HG03575 (cell line): ENCODE measurements at regions not wholly inside any gene's neighbourhood (a gene's known extent, or its start where the extent isn't known, plus 50 kb on each side); places are given as distances from the start of the nearest gene placed in this dataset.

Experiments used
- ATAC-seq: cut with Tn5 transposase; IDR thresholded peaks from one replicate; pipeline ENCODE4 v1.9.1; 2021; ENCODE audit not compliant: unreplicated experiment, insufficient number of reproducible peaks, low FRiP score; ENCODE audit errors: extremely low read depth

DNA sequence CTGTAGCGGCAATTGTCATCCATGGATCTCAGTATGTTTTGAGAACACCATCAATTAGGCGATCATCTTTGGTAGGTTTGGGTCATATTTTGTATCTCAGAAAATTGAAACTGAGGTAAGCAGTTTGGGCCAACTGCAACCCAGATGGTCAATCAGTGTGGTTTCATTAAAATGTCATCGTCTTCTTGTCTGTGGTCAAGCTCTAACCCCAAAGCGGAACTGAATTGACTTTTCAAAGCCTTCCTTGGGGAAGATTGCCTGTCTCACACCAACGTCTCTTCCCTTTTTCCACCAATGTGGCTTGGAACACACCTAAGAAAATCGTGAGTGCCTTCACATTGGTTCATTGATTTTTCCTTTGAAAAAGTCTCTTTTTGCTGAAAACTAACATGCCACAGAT lies 56.3 kb upstream of the UBAC2 start:
- no peak for ATAC-seq

DNA sequence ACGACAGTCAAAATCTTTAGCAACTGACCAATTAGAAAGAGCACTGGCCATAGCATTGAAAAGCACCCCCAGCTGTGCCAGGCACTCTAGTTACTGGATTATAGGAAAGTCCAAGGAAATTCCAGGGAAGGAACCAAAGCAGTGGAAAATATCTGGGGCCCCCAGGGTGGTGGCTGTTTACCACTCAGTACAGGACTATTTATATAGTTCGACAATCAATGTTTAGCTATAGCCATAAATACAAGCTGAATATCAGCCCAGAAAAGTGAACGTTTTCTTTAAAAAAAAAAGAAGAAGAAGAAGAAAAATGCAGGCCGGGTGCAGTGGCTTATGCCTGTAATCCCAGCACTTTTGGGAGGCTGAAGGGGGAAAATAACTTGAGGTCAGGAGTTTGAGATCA lies 55.2 kb upstream of the UBAC2 start:
- ATAC-seq: no peak

DNA sequence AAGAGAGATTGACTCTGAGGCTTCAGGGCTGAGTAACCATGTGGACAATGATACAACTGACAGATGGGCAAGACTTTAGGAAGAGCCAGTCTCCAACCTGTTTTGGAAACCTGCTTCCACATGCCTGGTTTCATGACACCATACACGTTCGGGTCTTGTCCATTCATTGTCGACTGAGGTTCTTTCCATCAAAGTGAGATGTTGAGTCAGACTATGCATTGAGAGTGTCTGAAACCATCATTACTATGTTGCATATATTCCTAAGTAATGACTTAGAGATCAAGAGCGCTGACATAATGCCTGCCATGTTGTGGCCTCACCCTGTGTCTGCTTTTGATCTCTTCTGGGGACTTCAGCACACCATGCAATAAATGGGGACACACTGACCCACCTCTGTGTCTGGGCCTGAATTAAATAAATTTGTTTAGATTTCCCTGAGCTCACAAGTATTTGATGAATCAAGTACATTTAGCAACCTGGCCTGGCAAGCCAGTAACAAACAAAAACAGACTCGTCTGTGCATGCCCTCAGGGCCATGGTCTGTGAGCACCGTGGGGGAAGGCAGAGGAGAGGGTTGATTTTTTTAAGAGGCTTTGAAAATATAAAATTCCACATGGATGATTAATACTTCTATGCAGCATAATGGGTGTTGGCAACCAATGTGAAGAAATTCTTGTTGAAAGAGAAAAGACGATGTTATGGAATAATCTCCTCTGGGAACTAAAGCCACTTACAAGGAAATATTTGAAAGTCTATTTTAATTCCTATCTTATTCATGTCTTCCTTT lies 49.9 kb upstream of the UBAC2 start:
- ATAC-seq: no peak
